ENCODE measurements at regions not wholly inside any gene's neighbourhood (a gene's known extent, or its start where the extent isn't known, plus 50 kb on each side); places are given as distances from the start of the nearest gene placed in this dataset.

DNA sequence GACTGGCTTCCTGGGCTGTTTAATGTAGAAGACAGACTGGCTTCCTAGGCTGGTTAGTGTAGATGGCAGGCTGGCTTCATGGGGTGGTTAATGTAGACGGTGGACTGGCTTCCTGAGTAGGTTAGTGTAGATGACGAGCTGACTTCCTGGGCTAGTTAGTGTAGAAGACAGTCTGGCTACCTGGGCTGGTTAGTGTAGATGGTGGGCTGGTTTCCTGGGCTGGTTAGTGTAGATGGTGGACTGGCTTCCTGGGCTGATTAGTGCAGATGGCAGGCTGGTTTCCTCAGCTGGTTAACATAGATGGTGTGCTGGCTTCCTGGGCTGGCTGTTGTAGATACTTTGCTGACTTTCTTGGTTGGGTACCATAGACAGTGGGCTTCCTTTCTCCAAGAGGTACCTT lies 122.9 kb upstream of the PPP2R2D start (continued):
- TF ChIP-seq, protein P1, sequence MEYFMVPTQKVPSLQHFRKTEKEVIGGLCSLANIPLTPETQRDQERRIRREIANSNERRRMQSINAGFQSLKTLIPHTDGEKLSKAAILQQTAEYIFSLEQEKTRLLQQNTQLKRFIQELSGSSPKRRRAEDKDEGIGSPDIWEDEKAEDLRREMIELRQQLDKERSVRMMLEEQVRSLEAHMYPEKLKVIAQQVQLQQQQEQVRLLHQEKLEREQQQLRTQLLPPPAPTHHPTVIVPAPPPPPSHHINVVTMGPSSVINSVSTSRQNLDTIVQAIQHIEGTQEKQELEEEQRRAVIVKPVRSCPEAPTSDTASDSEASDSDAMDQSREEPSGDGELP (IDR thresholded peaks at IDR 0.05; ENCODE audit: borderline replicate concordance, low read depth), result no peak
- TF ChIP-seq MTA1 (CRISPR knock-in tag; IDR thresholded peaks at IDR 0.05; ENCODE audit: borderline replicate concordance), result no peak
- TF ChIP-seq ZNF333 (CRISPR knock-in tag; IDR thresholded peaks at IDR 0.05; ENCODE audit: borderline replicate concordance), result no peak
- TF ChIP-seq, protein P2, sequence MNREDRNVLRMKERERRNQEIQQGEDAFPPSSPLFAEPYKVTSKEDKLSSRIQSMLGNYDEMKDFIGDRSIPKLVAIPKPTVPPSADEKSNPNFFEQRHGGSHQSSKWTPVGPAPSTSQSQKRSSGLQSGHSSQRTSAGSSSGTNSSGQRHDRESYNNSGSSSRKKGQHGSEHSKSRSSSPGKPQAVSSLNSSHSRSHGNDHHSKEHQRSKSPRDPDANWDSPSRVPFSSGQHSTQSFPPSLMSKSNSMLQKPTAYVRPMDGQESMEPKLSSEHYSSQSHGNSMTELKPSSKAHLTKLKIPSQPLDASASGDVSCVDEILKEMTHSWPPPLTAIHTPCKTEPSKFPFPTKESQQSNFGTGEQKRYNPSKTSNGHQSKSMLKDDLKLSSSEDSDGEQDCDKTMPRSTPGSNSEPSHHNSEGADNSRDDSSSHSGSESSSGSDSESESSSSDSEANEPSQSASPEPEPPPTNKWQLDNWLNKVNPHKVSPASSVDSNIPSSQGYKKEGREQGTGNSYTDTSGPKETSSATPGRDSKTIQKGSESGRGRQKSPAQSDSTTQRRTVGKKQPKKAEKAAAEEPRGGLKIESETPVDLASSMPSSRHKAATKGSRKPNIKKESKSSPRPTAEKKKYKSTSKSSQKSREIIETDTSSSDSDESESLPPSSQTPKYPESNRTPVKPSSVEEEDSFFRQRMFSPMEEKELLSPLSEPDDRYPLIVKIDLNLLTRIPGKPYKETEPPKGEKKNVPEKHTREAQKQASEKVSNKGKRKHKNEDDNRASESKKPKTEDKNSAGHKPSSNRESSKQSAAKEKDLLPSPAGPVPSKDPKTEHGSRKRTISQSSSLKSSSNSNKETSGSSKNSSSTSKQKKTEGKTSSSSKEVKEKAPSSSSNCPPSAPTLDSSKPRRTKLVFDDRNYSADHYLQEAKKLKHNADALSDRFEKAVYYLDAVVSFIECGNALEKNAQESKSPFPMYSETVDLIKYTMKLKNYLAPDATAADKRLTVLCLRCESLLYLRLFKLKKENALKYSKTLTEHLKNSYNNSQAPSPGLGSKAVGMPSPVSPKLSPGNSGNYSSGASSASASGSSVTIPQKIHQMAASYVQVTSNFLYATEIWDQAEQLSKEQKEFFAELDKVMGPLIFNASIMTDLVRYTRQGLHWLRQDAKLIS (CRISPR knock-in tag; IDR thresholded peaks at IDR 0.05), result no peak
- TF ChIP-seq, protein P3, sequence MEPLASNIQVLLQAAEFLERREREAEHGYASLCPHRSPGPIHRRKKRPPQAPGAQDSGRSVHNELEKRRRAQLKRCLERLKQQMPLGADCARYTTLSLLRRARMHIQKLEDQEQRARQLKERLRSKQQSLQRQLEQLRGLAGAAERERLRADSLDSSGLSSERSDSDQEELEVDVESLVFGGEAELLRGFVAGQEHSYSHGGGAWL (CRISPR knock-in tag; IDR thresholded peaks at IDR 0.05), result no peak
- TF ChIP-seq, protein P4, sequence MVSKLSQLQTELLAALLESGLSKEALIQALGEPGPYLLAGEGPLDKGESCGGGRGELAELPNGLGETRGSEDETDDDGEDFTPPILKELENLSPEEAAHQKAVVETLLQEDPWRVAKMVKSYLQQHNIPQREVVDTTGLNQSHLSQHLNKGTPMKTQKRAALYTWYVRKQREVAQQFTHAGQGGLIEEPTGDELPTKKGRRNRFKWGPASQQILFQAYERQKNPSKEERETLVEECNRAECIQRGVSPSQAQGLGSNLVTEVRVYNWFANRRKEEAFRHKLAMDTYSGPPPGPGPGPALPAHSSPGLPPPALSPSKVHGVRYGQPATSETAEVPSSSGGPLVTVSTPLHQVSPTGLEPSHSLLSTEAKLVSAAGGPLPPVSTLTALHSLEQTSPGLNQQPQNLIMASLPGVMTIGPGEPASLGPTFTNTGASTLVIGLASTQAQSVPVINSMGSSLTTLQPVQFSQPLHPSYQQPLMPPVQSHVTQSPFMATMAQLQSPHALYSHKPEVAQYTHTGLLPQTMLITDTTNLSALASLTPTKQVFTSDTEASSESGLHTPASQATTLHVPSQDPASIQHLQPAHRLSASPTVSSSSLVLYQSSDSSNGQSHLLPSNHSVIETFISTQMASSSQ (IDR thresholded peaks at IDR 0.05; ENCODE audit: low read depth), result no peak
- TF ChIP-seq, protein P4 (CRISPR knock-in tag; IDR thresholded peaks at IDR 0.05; ENCODE audit: borderline replicate concordance), result no peak
- no peak for TF ChIP-seq ZNF7 (CRISPR knock-in tag; IDR thresholded peaks at IDR 0.05)
- no peak for TF ChIP-seq RFXANK (CRISPR knock-in tag; IDR thresholded peaks at IDR 0.05)
- no peak for TF ChIP-seq SALL2 (CRISPR knock-in tag; IDR thresholded peaks at IDR 0.05)
- TF ChIP-seq ZSCAN20 (CRISPR knock-in tag; IDR thresholded peaks at IDR 0.05; ENCODE audit: borderline replicate concordance), result no peak
- TF ChIP-seq ZNF367 (CRISPR knock-in tag; IDR thresholded peaks at IDR 0.05; ENCODE audit: borderline replicate concordance), result no peak
